Left lobe of liver (tissue), 2 donors: ENCODE measurements at regions not wholly inside any gene's neighbourhood (a gene's known extent, or its start where the extent isn't known, plus 50 kb on each side); places are given as distances from the start of the nearest gene placed in this dataset.

ENCODE experiments used
- ATAC-seq: fragments of 200-7000 bp; cut with Tn5 transposase; one replicate; pipeline ENCODE4 v1.9.1; 2020; ENCODE audit warnings: mild to moderate bottlenecking, moderate library complexity
- DNase-seq: peaks from one replicate; pipeline ENCODE4 v3.0.0-alpha.2; 2020; ENCODE audit warnings: low spot score
- donor health status: DM: no; HTN: no; CAD: no; lungs with moderate emphysema.
- donor health status: DM: no; HTN: yes; CAD: no.

GRCh38 chr7:26487780-26488515, 196.3 kb downstream of the SNX10 start:
- ATAC-seq = no peak
- no peak for DNase-seq

GRCh38 chr7:26489391-26489790, 197.7 kb downstream of the SNX10 start:
- DNase-seq (no peak), ATAC-seq (no peak)

GRCh38 chr7:26489906-26490639, 198.4 kb downstream of the SNX10 start:
- DNase-seq (no peak), ATAC-seq (no peak)

- ATAC-seq (no peak), DNase-seq (no peak)
Measured at GRCh38 chr7:26490640-26491624, 199.3 kb downstream of the SNX10 start.

- ATAC-seq (no peak), DNase-seq (no peak)
Measured at GRCh38 chr7:26492816-26493215, 201.2 kb downstream of the SNX10 start.

- DNase-seq (no peak), ATAC-seq (no peak)
Measured at GRCh38 chr7:26493737-26494428, 202.2 kb downstream of the SNX10 start.

GRCh38 chr7:26495569-26495968, 203.9 kb downstream of the SNX10 start:
- no peak for DNase-seq
- ATAC-seq = no peak

- ATAC-seq = no peak
- DNase-seq = no peak
Measured at GRCh38 chr7:26497801-26498596, 206.3 kb downstream of the SNX10 start.

GRCh38 chr7:26499315-26499897, 207.7 kb downstream of the SNX10 start:
- ATAC-seq = no peak

GRCh38 chr7:26500749-26501352, 209.2 kb downstream of the SNX10 start:
- ATAC-seq (peak; percentile 67), DNase-seq (no peak)

More at GRCh38 chr7:26499315-26499897, 207.7 kb downstream of the SNX10 start:
- no peak for DNase-seq

GRCh38 chr7:26504411-26505120, 212.9 kb downstream of the SNX10 start:
- ATAC-seq (no peak), DNase-seq (no peak)

GRCh38 chr7:26506196-26506595, 214.5 kb downstream of the SNX10 start:
- DNase-seq (no peak), ATAC-seq (no peak)

GRCh38 chr7:26507108-26507987, 215.7 kb downstream of the SNX10 start:
- DNase-seq (no peak), ATAC-seq (no peak)

GRCh38 chr7:26508481-26508880, 216.8 kb downstream of the SNX10 start:
- no peak for DNase-seq
- ATAC-seq = no peak

GRCh38 chr7:26508917-26509316, 217.3 kb downstream of the SNX10 start:
- ATAC-seq (no peak), DNase-seq (no peak)

- DNase-seq (no peak), ATAC-seq (no peak)
Measured at GRCh38 chr7:26510231-26510957, 218.7 kb downstream of the SNX10 start.

GRCh38 chr7:26511866-26512265, 220.2 kb downstream of the SNX10 start:
- no peak for ATAC-seq

More at GRCh38 chr7:26511866-26512265, 220.2 kb downstream of the SNX10 start:
- DNase-seq = no peak
